ENCODE measurements at regions not wholly inside any gene's neighbourhood (a gene's known extent, or its start where the extent isn't known, plus 50 kb on each side); places are given as distances from the start of the nearest gene placed in this dataset.

DNA sequence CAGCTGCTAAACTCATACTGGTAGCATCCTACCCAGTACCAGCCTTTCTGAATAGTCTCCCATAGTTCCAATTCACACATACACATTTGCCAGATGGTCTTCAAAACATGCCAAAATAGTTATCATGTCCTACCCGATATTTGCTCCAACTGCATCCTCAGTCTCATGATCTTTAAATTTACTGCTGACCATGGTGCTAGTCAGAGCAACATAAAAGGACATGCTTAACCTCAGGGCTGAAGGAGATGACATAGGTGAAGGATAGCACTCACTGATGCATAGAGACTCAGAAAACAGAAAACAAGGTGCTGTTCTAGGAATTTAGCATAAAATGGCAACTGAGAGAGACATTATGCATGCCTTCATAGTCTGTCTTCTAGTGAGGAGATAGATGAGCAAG lies 200.6 kb upstream of the CCL2 start:
- TF ChIP-seq, protein P1, sequence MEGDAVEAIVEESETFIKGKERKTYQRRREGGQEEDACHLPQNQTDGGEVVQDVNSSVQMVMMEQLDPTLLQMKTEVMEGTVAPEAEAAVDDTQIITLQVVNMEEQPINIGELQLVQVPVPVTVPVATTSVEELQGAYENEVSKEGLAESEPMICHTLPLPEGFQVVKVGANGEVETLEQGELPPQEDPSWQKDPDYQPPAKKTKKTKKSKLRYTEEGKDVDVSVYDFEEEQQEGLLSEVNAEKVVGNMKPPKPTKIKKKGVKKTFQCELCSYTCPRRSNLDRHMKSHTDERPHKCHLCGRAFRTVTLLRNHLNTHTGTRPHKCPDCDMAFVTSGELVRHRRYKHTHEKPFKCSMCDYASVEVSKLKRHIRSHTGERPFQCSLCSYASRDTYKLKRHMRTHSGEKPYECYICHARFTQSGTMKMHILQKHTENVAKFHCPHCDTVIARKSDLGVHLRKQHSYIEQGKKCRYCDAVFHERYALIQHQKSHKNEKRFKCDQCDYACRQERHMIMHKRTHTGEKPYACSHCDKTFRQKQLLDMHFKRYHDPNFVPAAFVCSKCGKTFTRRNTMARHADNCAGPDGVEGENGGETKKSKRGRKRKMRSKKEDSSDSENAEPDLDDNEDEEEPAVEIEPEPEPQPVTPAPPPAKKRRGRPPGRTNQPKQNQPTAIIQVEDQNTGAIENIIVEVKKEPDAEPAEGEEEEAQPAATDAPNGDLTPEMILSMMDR (IDR thresholded peaks at IDR 0.05), result no peak
- TF ChIP-seq POLR2A (IDR thresholded peaks at IDR 0.05), result no peak
- no peak for TF ChIP-seq POLR2AphosphoS5 (IDR thresholded peaks at IDR 0.05)
- TF ChIP-seq EP300 (IDR thresholded peaks at IDR 0.05; ENCODE audit: low read depth), result no peak

Measured in transverse colon (tissue), 4 donors.